ENCODE measurements at regions not wholly inside any gene's neighbourhood (a gene's known extent, or its start where the extent isn't known, plus 50 kb on each side); places are given as distances from the start of the nearest gene placed in this dataset.

- H3K4me3 ChIP-seq, result no peak overlapping the region
- no peak overlapping the region for H3K27ac ChIP-seq
- H3K36me3 ChIP-seq, result no peaks in the 10 kb centered on the region
- no peak for TF ChIP-seq CTCF (IDR thresholded peaks at IDR 0.05)
- no peaks in the 10 kb centered on the region for H3K27me3 ChIP-seq (replicated peaks; ENCODE audit: insufficient read depth)
- DNase-seq (ENCODE audit: low spot score) (no peak), ATAC-seq (ENCODE audit: insufficient number of reproducible peaks, low FRiP score, low read depth) (no peak)
- no peaks in the 10 kb centered on the region for H3K9me3 ChIP-seq
- H3K4me1 ChIP-seq (ENCODE audit: control insufficient read depth in 1 of 2, low read depth in 2 of 2), result no peaks in the 10 kb centered on the region
Observed at GRCh38 chr11:119907122-119907851, 178.3 kb upstream of the NECTIN1 start.

- Histone ChIP-seq H3K27me3 (replicated peaks; ENCODE audit: insufficient read depth) (no peaks in the 10 kb centered on the region), H3K4me3 (no peak overlapping the region), H3K36me3 (no peaks in the 10 kb centered on the region), H3K9me3 (no peaks in the 10 kb centered on the region), H3K4me1 (ENCODE audit: control insufficient read depth in 1 of 2, low read depth in 2 of 2) (no peaks in the 10 kb centered on the region), H3K27ac (no peak overlapping the region)
- DNase-seq (ENCODE audit: low spot score) (no peak), ATAC-seq (ENCODE audit: insufficient number of reproducible peaks, low FRiP score, low read depth) (no peak)
- no peak for TF ChIP-seq CTCF (IDR thresholded peaks at IDR 0.05)
Observed at GRCh38 chr11:119906376-119906775, 177.4 kb upstream of the NECTIN1 start.

GRCh38 chr11:119905162-119905561, 176.2 kb upstream of the NECTIN1 start:
- Histone ChIP-seq H3K36me3 (no peaks in the 10 kb centered on the region), H3K27me3 (replicated peaks; ENCODE audit: insufficient read depth) (no peaks in the 10 kb centered on the region), H3K27ac (no peak overlapping the region), H3K4me1 (ENCODE audit: control insufficient read depth in 1 of 2, low read depth in 2 of 2) (no peaks in the 10 kb centered on the region), H3K4me3 (no peak overlapping the region), H3K9me3 (no peaks in the 10 kb centered on the region)
- TF ChIP-seq CTCF (IDR thresholded peaks at IDR 0.05), result no peak
- ATAC-seq (ENCODE audit: insufficient number of reproducible peaks, low FRiP score, low read depth) (no peak), DNase-seq (ENCODE audit: low spot score) (no peak)

- ATAC-seq (ENCODE audit: insufficient number of reproducible peaks, low FRiP score, low read depth) (no peak), DNase-seq (ENCODE audit: low spot score) (no peak)
- no peaks in the 10 kb centered on the region for H3K36me3 ChIP-seq
- H3K27ac ChIP-seq, result no peak overlapping the region
- H3K9me3 ChIP-seq, result no peaks in the 10 kb centered on the region
- H3K27me3 ChIP-seq (replicated peaks; ENCODE audit: insufficient read depth), result no peaks in the 10 kb centered on the region
- TF ChIP-seq CTCF (IDR thresholded peaks at IDR 0.05), result no peak
- H3K4me3 ChIP-seq, result no peak overlapping the region
- no peaks in the 10 kb centered on the region for H3K4me1 ChIP-seq (ENCODE audit: control insufficient read depth in 1 of 2, low read depth in 2 of 2)
Observed at GRCh38 chr11:119904531-119905035, 175.6 kb upstream of the NECTIN1 start.

- H3K4me1 ChIP-seq (ENCODE audit: control insufficient read depth in 1 of 2, low read depth in 2 of 2), result no peaks in the 10 kb centered on the region
- ATAC-seq (ENCODE audit: insufficient number of reproducible peaks, low FRiP score, low read depth), result no peak
- H3K9me3 ChIP-seq, result no peaks in the 10 kb centered on the region
- TF ChIP-seq CTCF (IDR thresholded peaks at IDR 0.05), result no peak
- H3K36me3 ChIP-seq, result no peaks in the 10 kb centered on the region
- no peaks in the 10 kb centered on the region for H3K27me3 ChIP-seq (replicated peaks; ENCODE audit: insufficient read depth)
- no peak overlapping the region for H3K27ac ChIP-seq
- no peak overlapping the region for H3K4me3 ChIP-seq
- DNase-seq (ENCODE audit: low spot score), result no peak
Observed at GRCh38 chr11:119903821-119904220, 174.8 kb upstream of the NECTIN1 start.
